Vagina (tissue), 2 donors: ENCODE measurements at regions not wholly inside any gene's neighbourhood (a gene's known extent, or its start where the extent isn't known, plus 50 kb on each side); places are given as distances from the start of the nearest gene placed in this dataset.

Experiments used
- DNase-seq, 2 donors: peaks; one replicate each; pipeline ENCODE4 v3.0.0-alpha.2; 2017; ENCODE audit errors: extremely low spot score in 2 of 2
- H3K27ac ChIP-seq: fragments of 200-600 bp; sonication (generic); one replicate; pipeline ENCODE4 v1.5.1; 2019
- H3K27me3 ChIP-seq: fragments of 200-600 bp; sonication (generic); one replicate; pipeline ENCODE4 v1.5.1; 2019
- H3K36me3 ChIP-seq, 2 donors: fragments of 200-600 bp; sonication (generic); one replicate each; pipeline ENCODE4 v1.5.1; 2017 to 2019
- H3K4me1 ChIP-seq: fragments of 200-600 bp; sonication (generic); one replicate; pipeline ENCODE4 v1.5.1; 2019
- H3K4me3 ChIP-seq, 2 donors: fragments of 200-600 bp; sonication (generic); 1 replicate in 1 of 2; 2 replicates in 1 of 2; pipeline ENCODE4 v1.5.1; 2016 to 2019
- H3K9me3 ChIP-seq: fragments of 200-600 bp; sonication (generic); one replicate; pipeline ENCODE4 v1.5.1; 2019
- CTCF ChIP-seq, 3 experiments: fragments of 450-650 bp in 2 of 3; fragments of 200-600 bp in 1 of 3; sonication (generic) in 1 of 3; IDR thresholded peaks; one replicate each; pipeline ENCODE4 v1.5.1; 2017 to 2019; ENCODE audit warnings: antibody characterized with exemption in 3 of 3, mild to moderate bottlenecking in 2 of 3, moderate library complexity in 2 of 3
- POLR2A ChIP-seq, 2 donors: fragments of 450-650 bp; IDR thresholded peaks; one replicate each; pipeline ENCODE4 v1.6.1; 2017; ENCODE audit warnings: antibody characterized with exemption in 2 of 2, mild to moderate bottlenecking in 2 of 2, moderate library complexity in 2 of 2
- POLR2AphosphoS5 ChIP-seq, 2 donors: sonication (generic); formaldehyde crosslinking; IDR thresholded peaks; one replicate each; pipeline ENCODE4 v1.9.0; 2017; ENCODE audit warnings: antibody characterized with exemption in 2 of 2, mild to moderate bottlenecking in 2 of 2, low read depth in 1 of 2; ENCODE audit not compliant: insufficient read depth in 1 of 2
- intact Hi-C: fragments of 100-400 bp; cut with DNase I; formaldehyde crosslinking; loops from one replicate; pipeline ENCODE4 v1.15.1; 2023

- TF ChIP-seq POLR2AphosphoS5 (IDR thresholded peaks at IDR 0.05; ENCODE audit: insufficient read depth in 1 of 2, low read depth in 1 of 2) (peak in 1 of 2 donors; percentile 37), CTCF (IDR thresholded peaks at IDR 0.05) (peak in 1 of 3 experiments; percentile 47), POLR2A (IDR thresholded peaks at IDR 0.05) (no peak)
- H3K4me1 ChIP-seq: peaks cover 15% of the 10 kb centered on the region
- H3K27ac ChIP-seq: no peak overlapping the region
- no peak for DNase-seq
- H3K36me3 ChIP-seq: no peaks in the 10 kb centered on the region
- H3K4me3 ChIP-seq: no peak overlapping the region
- H3K27me3 ChIP-seq: no peaks in the 10 kb centered on the region
- intact Hi-C loops: no loop called here
- no peaks in the 10 kb centered on the region for H3K9me3 ChIP-seq
Measured at GRCh38 chr7:42690794-42691639, 220.9 kb downstream of the C7orf25 start.

DNA sequence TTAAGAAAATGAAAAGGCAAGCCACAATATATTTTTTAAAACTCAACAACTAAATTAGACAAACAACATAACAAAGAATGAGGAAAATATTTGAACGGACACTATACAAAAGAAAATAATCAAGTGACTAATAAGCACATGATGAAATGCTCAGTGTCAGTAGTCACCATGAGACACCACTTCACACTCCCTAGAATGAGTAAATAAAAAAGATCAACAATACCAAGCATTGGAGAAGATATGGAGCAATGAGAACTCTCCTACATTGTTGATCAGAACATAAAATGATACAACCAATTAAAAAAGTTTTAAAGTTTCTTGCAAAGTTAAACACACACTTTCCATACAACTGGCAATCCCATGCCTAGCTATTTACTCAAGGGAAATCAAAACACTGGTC, 222.2 kb downstream of the C7orf25 start:
- no peak for DNase-seq
- Histone ChIP-seq H3K4me3 (no peak overlapping the region), H3K4me1 (peaks cover 1% of the 10 kb centered on the region), H3K9me3 (no peaks in the 10 kb centered on the region), H3K36me3 (no peaks in the 10 kb centered on the region), H3K27ac (no peak overlapping the region), H3K27me3 (no peaks in the 10 kb centered on the region)
- no peak for TF ChIP-seq POLR2AphosphoS5 (IDR thresholded peaks at IDR 0.05; ENCODE audit: insufficient read depth in 1 of 2, low read depth in 1 of 2)
- TF ChIP-seq POLR2A (IDR thresholded peaks at IDR 0.05): no peak
- TF ChIP-seq CTCF (IDR thresholded peaks at IDR 0.05): no peak
- intact Hi-C loops: no loop called here

- no peak overlapping the region for H3K4me3 ChIP-seq
- DNase-seq: no peak
- intact Hi-C loops: no loop called here
- H3K27ac ChIP-seq: no peak overlapping the region
- no peaks in the 10 kb centered on the region for H3K9me3 ChIP-seq
- no peaks in the 10 kb centered on the region for H3K27me3 ChIP-seq
- H3K36me3 ChIP-seq: no peaks in the 10 kb centered on the region
- TF ChIP-seq POLR2A (IDR thresholded peaks at IDR 0.05) (no peak), POLR2AphosphoS5 (IDR thresholded peaks at IDR 0.05; ENCODE audit: insufficient read depth in 1 of 2, low read depth in 1 of 2) (no peak), CTCF (IDR thresholded peaks at IDR 0.05) (no peak)
- no peaks in the 10 kb centered on the region for H3K4me1 ChIP-seq
Measured at GRCh38 chr7:42688056-42688371, 223.9 kb downstream of the C7orf25 start.

GRCh38 chr7:42687211-42688055, 224.4 kb downstream of the C7orf25 start:
- TF ChIP-seq POLR2A (IDR thresholded peaks at IDR 0.05): no peak
- no peak for TF ChIP-seq POLR2AphosphoS5 (IDR thresholded peaks at IDR 0.05; ENCODE audit: insufficient read depth in 1 of 2, low read depth in 1 of 2)
- no peak for TF ChIP-seq CTCF (IDR thresholded peaks at IDR 0.05)
- no peak overlapping the region for H3K4me3 ChIP-seq
- H3K9me3 ChIP-seq: no peaks in the 10 kb centered on the region
- no peak overlapping the region for H3K27ac ChIP-seq
- no peaks in the 10 kb centered on the region for H3K4me1 ChIP-seq
- intact Hi-C loops: no loop called here
- no peak for DNase-seq
- no peaks in the 10 kb centered on the region for H3K27me3 ChIP-seq
- no peaks in the 10 kb centered on the region for H3K36me3 ChIP-seq
